GM18505 (cell line): ENCODE measurements at regions not wholly inside any gene's neighbourhood (a gene's known extent, or its start where the extent isn't known, plus 50 kb on each side); places are given as distances from the start of the nearest gene placed in this dataset.

Source experiments
- ATAC-seq: cut with Tn5 transposase; IDR thresholded peaks from one replicate; pipeline ENCODE4 v1.9.1; 2021; ENCODE audit not compliant: unreplicated experiment
- POLR2A ChIP-seq: IDR thresholded peaks from 4 replicates; pipeline ENCODE4 v1.6.1; 2011; ENCODE audit warnings: borderline replicate concordance; ENCODE audit not compliant: insufficient read depth, insufficient read length; ENCODE audit errors: extremely low read depth

- no peak for TF ChIP-seq POLR2A
- peak; percentile 43 for ATAC-seq
These were observed 54.9 kb upstream of the ATP12A start for GRCh38 chr13:24625331-24625731.

- TF ChIP-seq POLR2A, result peak; percentile 35
- peak; percentile 59 for ATAC-seq
These were observed 54.0 kb upstream of the ATP12A start for GRCh38 chr13:24625870-24626849.

- no peak for TF ChIP-seq POLR2A
- ATAC-seq, result no peak
These were observed 53.0 kb upstream of the ATP12A start for GRCh38 chr13:24627090-24627714.

- TF ChIP-seq POLR2A, result no peak
- ATAC-seq, result no peak
These were observed 52.3 kb upstream of the ATP12A start for GRCh38 chr13:24627946-24628345.

GRCh38 chr13:24629320-24629719 is 50.9 kb upstream of the ATP12A start:
- no peak for ATAC-seq
- no peak for TF ChIP-seq POLR2A

- ATAC-seq, result no peak
- no peak for TF ChIP-seq POLR2A
These were observed 50.1 kb upstream of the ATP12A start for GRCh38 chr13:24630121-24630520.
